Fibroblast of the aortic adventitia (primary cell): ENCODE measurements at regions not wholly inside any gene's neighbourhood (a gene's known extent, or its start where the extent isn't known, plus 50 kb on each side); places are given as distances from the start of the nearest gene placed in this dataset.

ENCODE experiments used
- DNase-seq: peaks from one replicate; pipeline ENCODE4 v3.0.0-alpha.2; 2010; ENCODE audit warnings: low read depth
- H3K4me3 ChIP-seq: 2 replicates; pipeline ENCODE4 v1.5.1; 2011; ENCODE audit warnings: low read depth, mild to moderate bottlenecking, control low read depth, low read length, moderate library complexity
- CTCF ChIP-seq: IDR thresholded peaks from 2 replicates; pipeline ENCODE4 v1.5.1; 2011; ENCODE audit warnings: mild to moderate bottlenecking, low read length, control low read depth, inconsistent platforms; ENCODE audit not compliant: insufficient read depth

GRCh38 chr4:134540588-134540987, 339.0 kb upstream of the PABPC4L start:
- no peak for TF ChIP-seq CTCF
- H3K4me3 ChIP-seq = no peak overlapping the region
- no peak for DNase-seq

- H3K4me3 ChIP-seq = no peak overlapping the region
- no peak for TF ChIP-seq CTCF
- no peak for DNase-seq
Observed at GRCh38 chr4:134539729-134540231, 338.2 kb upstream of the PABPC4L start.

GRCh38 chr4:134537701-134538100, 336.1 kb upstream of the PABPC4L start:
- H3K4me3 ChIP-seq = no peak overlapping the region
- DNase-seq = no peak
- no peak for TF ChIP-seq CTCF

- TF ChIP-seq CTCF = no peak
- DNase-seq = no peak
- no peak overlapping the region for H3K4me3 ChIP-seq
Observed at GRCh38 chr4:134533068-134533467, 331.5 kb upstream of the PABPC4L start.

GRCh38 chr4:134531013-134531412, 329.4 kb upstream of the PABPC4L start:
- DNase-seq = no peak

GRCh38 chr4:134529629-134530028, 328.0 kb upstream of the PABPC4L start:
- no peak for TF ChIP-seq CTCF
- no peak overlapping the region for H3K4me3 ChIP-seq
- DNase-seq = no peak

More at GRCh38 chr4:134531013-134531412, 329.4 kb upstream of the PABPC4L start:
- H3K4me3 ChIP-seq = no peak overlapping the region
- no peak for TF ChIP-seq CTCF

- DNase-seq = no peak
Observed at GRCh38 chr4:134518574-134519217, 317.1 kb upstream of the PABPC4L start.

More at GRCh38 chr4:134518574-134519217, 317.1 kb upstream of the PABPC4L start:
- H3K4me3 ChIP-seq = no peak overlapping the region
- no peak for TF ChIP-seq CTCF
